GM21367 (cell line): ENCODE measurements at regions not wholly inside any gene's neighbourhood (a gene's known extent, or its start where the extent isn't known, plus 50 kb on each side); places are given as distances from the start of the nearest gene placed in this dataset.

Experiments
- ATAC-seq: cut with Tn5 transposase; IDR thresholded peaks from one replicate; pipeline ENCODE4 v1.9.1; 2021; ENCODE audit not compliant: unreplicated experiment

DNA sequence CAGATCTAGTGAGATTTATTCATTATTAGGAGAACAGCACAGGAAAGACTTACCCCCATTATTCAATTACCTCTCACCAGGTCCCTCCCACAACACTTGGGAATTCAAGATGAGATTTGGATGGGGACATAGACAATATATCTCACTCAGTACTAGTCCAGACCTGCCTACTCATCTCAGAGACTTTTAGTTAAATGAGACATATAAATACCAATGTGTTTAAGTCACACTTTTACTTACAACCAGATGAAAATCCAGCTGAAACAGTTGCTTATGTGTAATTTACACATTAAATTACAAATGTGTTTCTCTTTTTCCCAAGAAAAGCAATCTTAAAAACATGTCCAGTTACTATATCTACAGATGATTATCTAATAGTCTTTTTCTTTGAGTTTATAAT, 1145.6 kb downstream of the KCNT2 start:
- no peak for ATAC-seq

DNA sequence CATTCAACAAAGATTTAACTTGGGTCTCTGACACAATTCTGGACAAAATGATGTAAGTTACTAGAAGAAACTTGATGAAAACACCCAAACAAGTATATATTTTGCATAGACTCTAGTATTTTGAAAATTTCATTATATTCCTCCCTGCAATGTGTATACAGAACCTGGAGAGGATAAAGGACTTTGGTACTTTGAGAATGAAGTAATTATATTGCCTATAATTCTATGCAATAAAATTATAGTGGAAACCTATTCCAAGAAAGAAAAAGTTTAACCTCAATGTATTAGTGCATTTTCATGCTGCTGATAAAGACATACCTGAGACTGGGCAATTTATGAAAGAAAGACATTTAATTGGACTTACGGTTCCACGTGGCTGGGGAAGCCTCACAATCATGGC, 1146.1 kb downstream of the KCNT2 start:
- ATAC-seq, result no peak

DNA sequence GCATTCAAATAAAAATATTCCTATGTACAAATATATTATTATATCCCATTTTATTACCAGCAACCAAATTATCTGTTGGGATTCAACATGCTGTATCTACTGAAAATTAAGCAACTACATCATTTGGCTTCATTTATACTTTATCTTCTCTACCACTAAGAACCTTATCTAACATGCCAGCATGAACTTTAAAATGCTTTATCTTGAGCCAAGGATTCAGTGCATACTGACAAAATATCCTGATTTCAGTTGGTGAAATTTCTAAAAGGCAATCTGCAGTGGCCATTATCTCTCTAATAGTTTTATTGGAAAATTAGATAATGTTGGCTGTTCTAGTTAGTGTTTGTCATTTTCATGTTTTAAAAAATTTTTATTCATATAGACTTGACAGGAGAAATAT, 1149.9 kb downstream of the KCNT2 start:
- ATAC-seq, result no peak

DNA sequence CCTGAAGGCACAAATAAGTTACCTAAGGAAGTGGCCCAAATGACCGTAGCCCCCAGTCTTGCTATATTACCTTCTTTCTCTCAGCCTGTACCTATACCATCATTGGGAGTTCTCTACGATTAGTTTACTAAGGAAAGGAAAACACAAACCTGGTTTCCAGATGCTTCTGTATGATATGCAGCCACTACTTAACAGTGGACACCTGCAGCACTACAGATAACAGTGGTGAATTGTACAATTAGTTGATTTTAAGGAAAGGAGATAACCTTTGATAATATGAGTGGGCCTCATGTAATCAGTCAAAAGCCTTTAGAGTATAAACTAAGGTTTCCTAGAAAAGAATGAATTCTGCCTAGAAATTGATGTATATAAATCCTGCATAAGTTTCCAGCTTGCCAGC, 1157.4 kb downstream of the KCNT2 start:
- ATAC-seq, result no peak

DNA sequence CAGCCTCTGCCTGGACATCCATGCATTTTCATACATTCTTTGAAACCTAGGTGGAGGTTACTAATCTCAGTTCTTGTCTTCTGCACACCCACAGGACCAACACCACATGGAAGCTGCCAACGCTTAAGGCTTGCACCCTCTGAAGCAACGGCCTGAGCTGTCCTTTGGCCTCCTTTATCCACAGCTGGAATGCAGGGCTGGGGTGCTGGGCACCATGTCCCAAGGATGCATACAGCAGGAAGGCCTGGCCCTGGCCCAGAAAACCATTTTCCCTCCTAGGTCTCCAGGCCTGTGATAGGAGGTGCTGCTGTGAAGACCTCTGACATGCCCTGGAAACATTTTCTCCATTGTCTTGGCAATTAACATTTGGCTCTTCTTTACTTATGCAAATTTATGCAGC, 1168.6 kb downstream of the KCNT2 start:
- ATAC-seq, result no peak

DNA sequence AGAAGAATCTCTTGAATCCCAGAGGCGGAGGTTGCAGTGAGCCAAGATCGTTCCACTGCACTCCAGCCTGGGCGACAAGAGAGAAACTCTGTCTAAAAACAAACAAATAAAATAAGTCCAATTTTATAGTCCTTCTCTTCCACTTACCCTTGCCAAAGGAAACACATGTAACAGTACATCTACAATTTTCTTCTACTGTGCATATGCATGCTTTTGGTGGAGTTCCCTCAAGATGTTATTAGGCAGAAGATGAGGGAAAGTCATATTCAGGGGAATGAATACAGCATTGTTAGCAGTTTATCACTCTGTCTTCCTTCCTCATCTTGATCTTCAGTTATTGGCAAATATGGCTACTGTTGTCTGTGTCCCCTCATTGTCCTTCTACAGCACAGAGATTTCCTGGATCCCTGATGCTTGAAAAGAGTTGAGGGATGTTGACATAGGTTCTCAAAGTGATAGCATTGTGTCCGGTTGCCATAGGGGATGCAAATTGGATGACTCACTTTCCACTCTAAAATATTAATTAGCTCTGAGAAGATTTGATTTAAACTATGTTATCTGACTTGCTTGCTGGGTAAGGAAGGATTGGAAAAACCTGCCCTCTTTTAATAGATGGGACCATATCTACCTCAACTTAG, 1173.6 kb downstream of the KCNT2 start:
- ATAC-seq, result no peak

DNA sequence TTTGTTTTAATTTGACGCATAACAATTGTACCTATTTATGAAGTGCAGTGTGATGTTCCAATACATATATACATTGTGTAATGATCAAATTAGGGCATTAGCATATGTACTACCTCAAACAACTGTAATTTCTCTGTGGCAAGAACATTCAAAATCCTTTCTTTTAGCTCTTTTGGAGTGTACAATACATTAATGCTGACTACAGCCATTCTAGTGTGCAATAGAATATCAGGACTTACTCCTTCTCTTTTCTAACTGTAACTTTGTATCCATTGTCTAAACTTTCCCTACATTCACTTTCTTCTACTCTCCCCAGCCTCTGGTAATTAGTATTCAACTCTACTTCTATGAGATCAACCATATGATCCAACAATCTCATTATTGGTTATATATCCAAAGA, 1177.4 kb downstream of the KCNT2 start:
- ATAC-seq, result no peak

DNA sequence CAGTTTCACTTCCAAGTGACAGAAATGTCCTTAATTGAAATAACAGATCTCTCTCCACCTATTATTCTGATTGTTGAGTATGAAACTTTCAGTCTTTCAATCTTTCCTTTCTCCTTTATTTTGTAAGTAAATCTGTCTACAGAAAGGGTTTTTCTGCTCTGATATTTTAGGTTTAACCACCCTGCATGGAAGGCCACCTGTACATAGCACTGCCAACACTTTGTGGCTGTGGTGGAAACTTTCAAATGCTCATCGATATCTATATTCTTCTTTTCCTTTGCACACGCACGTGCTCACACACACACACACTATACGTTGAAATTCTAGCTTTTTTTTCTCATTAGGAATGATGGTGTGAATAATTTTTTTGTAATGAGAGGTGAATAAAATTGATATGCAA, 1179.3 kb downstream of the KCNT2 start:
- no peak for ATAC-seq

DNA sequence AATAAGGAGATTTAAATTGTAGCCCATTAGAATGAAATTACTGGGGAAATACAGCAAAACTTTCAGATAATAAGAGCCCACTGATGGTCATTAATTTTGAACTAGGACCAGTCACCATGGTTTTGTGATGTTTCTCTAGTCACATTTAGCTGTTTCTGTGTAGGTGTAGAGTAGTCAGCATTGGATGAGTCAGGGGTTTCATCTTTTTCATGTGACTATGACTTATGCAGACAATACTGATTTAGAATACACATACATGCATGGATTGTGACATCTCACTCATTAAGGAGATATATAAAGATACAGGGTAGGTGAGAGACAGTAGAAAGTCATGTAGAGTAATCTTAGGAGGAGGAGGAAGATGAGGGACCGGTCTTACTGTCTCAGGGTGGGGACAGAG, 1192.7 kb downstream of the KCNT2 start:
- no peak for ATAC-seq

DNA sequence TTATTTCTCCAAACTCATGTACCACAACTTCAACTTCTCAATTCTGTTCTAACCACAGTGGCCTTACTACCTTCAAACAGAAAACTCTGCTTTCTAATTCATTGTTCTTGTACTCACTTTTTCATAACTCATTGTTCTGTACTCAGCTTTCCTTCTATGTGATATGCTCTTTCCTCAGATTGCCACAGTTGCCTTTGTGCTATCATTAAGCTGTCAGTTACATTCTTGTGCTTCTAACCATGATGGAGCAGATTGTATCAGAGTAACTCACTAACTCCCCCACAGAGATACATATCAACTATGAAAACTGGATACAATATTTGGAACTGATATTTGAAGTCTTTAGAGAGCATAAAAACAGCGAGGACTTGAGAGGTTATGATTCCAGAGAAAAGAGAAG, 1213.7 kb downstream of the KCNT2 start:
- ATAC-seq, result no peak

DNA sequence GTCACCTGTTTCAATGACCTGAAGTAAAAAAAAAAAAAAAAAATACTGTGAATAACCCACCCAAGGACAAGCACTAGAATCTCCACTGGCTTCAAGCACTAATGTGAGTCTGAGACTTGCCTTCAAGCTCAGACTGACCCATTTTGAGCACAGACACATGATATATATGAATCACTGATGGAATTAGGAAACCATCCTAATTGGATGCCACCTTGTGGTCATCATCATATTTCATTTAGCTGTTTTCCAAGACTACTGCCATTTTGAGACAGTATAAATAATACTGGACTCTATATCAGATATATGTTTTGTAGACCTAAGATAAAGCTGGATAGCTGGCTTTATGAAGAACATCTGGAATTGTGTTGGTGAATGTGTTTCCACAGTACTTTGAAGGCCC, 1232.0 kb downstream of the KCNT2 start:
- ATAC-seq, result no peak

DNA sequence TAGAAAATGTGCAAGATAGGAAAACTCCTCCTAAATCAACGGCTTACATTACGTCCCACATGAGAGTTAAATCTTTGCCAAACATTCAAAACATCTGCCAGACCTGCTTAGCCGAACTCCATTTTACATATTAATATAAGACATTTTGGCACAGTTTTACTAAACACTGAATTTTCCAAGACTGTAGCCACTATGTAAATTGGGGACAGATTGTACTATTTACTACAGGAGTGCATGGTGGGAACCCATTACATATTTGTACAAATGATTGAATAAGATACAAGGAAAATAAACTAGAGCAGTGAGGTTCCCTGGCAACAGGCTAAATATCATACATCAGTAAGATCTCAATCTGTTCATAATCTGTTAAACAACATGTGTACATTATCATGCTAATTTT, 1234.4 kb downstream of the KCNT2 start:
- ATAC-seq, result no peak

DNA sequence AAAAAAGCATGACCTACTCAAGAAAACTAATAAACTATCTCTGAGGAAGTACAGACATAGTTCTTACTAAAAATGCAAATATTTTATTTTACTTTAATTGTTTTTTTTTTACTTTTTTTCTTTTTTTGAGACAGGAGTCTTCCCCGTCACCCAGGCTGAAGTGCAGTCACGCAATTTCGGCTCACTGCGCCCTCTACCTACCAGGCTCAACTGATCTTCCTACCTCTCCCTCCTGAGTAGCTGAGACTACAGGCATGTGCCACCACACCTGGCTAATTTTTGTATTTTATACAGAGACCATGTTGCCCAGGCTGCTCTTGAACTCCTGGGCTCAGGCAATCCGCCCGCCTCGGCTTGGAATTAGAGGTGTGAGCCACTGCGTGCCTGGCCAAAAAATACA, 1263.1 kb downstream of the KCNT2 start:
- ATAC-seq, result no peak

DNA sequence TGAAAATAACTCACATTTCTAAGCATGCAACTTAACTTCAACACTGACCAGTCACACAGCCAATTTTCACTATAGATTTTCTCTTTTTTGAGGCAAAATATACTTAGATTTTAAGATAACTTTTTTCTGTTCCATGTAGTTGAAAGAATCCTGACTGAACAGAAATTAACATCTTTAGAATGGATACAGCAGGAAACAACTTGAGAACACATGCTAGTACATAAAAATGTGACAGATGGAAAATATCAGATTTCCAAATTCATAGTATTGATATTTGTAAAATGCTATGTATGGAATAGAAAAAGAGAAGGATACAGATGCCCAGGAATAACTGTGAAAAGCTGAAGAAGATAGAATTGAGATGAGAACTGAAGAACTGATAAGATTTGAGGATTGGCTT, 1270.6 kb downstream of the KCNT2 start:
- ATAC-seq, result no peak

DNA sequence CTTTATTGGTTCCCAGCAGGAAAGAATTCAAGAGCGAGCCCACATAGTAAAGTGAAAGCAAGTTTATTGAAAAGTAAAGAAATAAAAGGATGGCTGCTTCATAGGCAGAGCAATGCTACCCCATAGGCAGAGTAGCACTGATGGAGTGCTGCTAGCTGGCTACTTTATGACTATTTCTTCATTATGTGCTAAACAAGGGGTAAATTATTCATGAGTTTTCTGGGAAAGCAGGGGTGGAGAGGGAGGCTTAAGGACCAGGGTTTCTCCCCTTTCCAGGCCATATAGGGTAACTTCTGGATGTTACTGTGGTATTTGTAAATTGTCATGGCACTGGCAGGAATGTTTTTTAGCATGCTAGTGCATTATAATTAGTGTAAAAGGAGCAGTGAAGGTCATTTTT, 1271.4 kb downstream of the KCNT2 start:
- ATAC-seq, result no peak

DNA sequence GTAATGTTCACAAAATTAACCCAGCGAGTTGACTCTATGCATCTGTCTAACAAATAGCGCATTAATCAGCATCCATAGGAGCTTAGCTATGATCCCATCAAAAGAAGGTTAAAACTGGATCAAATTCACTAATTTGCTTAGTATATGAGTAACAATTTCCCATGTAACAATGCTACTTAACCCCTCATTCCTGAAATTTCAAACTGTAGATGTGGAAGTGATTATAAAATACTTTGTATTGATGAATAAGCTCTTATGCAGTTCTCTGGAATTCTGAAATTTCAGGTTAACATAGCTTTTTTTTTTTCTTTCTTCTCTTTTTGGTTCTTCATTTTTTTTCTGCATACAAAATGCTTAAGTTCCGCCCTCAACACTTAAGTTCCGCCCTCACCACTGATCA, 1272.7 kb downstream of the KCNT2 start:
- ATAC-seq, result no peak

DNA sequence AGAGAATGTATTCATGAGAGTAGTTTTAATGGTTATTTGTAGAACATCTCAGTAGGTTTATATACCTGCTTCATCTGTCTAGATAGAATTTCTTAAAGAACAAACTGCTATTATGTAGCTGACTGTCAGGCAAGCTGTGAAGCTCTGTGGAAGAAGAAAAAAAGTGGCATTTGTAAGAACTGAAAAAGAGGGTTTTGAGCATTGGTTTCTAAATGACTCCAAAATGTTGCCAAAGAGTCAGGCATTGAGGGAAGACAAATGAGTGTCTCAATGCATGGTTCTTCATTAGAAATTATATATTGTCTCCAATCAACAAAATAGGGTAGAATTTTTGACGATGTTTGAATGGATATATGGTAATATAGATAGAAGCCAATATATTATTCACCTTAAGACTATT, 1276.1 kb downstream of the KCNT2 start:
- no peak for ATAC-seq

DNA sequence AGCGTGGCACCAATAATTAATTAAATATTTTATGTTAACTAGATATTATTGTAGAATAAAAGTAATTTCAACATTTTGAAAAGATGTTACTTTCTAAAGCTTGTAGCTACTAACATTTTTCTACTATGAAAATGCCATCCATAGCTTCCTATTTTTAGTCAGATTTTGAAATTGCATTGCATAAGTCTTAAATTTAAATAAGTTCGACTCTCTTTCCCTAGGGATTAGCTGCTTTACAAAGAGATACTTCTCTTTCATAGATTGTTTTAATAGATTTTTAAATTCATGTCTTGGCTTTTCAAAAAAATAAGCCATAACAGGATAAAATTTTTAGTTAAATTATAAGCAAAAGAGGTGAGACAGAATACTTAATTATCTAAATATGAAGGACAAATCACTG, 1279.6 kb downstream of the KCNT2 start:
- ATAC-seq, result no peak

DNA sequence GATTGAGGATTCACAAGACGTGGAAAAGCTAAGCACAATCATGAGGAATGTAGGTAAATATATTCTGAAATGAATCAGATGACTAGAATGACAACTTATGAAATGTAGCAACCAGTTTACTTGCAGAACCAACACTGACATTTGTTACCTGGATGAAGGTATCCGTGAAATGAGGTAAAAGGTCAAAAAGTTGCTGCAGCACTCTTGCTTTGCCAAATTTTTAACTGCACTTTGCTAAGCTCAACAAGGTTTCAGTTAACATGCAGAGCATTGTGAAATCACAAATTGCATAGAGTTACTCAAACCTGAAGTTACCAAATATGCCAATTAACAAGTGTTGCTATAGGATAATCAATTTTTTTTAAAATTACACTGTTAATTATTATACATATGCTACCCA, 1280.1 kb downstream of the KCNT2 start:
- no peak for ATAC-seq

DNA sequence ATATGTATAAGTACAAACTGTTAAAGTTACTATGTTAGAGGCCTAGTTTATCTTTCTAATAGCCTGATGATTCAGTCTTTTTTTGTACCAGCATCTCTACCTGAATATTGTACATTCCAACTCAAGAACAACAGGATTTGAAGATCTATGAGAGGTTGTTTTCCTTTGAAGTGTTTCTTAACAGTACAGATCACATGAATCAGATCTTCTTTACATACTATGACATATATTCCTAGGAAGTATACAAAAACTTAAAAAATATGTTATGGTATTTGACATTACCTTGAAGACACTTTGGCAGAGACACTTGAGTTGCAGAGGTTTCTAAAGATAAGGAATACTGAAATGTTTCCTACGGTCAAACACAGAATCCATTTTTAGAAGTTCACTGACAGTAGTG, 1280.9 kb downstream of the KCNT2 start:
- ATAC-seq, result no peak

DNA sequence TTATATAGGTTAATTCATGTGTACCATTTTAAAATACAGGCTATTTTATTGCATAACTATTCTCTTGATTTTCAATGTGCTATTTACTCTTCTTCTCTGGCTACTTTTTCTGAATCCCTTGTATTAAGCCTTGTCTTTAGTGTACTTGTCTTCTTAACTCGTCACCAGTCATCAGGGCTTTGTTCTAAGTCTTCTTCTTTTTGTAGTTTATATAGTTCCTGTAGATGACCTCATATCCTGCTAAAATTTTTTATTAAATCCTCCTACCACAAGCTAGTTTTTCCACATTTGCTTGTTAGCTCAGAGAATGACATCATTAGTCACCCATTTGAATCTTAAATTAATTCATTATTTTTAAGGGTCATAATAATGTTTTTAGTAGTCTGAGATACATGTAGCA, 1281.9 kb downstream of the KCNT2 start:
- ATAC-seq, result no peak

DNA sequence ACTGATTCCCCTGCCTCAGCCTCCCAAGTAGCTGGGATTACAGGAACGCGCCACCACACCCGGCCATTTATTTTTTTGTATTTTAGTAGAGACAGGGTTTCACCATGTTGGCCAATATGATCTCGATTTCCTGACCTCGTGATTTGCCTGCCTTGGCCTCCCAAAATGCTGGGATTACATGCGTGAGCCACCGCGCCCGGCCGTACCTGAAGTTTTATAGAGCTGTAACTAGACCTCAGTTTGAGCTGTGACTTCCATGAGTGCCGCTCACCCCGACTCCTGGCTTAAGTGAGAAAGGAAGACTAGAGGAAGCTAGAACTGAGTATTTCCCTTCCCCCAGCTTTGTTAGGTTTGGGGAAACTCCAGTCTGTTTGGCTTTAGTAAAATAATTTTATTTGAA, 1283.1 kb downstream of the KCNT2 start:
- no peak for ATAC-seq

DNA sequence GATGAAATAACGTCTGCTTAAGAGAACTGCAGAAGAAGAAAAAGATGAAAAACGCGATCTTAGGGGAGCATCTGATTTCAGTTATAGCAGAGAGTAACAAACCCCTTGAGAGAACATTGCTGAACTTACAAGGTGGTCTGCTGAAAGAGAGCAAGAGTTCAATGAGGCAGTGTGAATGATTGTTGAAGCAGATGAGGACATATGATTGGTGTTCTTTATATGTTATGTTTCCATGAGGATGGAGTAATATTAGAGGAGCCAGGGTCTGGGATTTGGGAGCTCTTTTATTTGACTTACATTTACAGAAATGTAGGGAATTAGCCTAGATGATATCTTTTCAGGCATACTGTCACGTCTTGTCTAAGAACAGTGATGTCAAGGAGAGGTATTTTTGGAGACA, 1302.0 kb downstream of the KCNT2 start:
- no peak for ATAC-seq

DNA sequence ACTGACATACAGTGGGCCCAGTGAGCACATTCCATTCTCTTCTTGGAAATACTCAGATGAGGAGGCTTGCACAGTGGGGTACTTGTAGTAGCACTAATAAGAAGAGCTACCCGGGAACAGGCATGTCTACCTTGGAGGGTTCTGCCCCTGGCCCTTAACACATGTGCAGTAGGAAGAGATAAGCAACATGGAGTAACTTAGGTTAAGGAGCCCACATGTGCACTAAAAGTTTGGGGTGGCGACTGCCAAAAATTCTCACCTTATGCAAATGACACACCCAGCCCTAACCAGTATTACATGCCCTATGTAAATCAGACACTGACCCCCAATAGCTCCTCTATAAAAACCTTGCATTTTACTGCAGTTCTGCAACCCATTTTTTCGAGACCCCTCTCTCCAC, 1313.3 kb downstream of the KCNT2 start:
- no peak for ATAC-seq
